ENCODE measurements at regions not wholly inside any gene's neighbourhood (a gene's known extent, or its start where the extent isn't known, plus 50 kb on each side); places are given as distances from the start of the nearest gene placed in this dataset.
"Not testable (repeated sequence)": the region's sequence is repeated elsewhere in the genome, so short reads cannot be mapped to it uniquely, and the experiment has no call there.

DNA sequence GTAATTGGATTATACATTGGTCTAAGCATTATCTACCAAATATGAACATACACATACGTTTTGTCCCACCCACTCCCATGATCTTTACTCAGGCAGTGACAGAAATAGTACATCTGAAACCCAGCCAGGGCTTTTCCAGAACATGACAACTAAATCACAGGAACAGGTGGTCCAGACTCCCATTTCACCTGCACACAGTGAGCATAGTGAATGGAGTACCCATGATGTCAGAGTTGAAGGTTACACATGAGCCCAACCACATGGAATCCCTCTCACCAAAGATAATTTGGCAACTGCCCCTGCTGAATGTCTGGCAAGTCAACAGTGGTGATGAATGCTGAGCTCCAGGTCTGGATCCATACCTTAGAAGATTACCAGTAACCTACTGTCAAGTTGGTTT lies 411.9 kb upstream of the LUZP2 start:
- no peak for DNase-seq

DNA sequence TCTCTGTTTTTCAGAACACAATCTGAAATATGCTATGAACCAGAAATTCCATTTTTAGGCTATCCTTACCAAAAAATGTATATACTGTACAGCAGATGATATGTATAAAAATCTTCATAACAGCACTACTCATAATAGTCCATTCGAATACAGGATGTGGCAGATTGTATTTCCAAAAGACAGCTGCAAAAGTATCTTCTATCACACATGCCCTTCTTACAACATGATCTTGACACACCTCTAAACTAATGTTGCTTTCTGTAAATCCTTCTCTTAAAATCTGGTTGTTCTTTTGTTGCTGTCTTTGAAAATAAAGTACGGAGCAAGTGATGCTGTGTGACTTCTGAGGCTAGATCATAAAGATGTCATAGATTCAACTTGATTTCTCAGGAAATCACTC lies 409.9 kb upstream of the LUZP2 start:
- no peak for DNase-seq

DNA sequence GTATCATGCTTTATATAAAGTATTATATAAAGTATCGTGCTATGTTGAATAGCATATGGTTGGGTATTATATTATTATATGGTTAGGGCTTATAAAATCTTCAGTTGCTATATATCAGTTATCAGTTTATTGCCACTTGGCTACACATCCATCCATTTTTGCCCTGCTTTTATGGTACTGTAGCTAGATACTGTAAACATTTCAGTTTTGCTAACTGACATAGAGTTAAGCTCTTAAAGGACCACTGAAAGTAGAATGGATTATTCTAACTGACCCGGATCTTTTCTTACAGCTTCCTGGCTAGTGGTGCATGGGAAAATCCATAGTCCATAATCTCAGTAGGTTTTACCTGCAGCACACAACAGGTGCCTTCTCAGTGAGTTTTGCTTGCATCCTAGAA lies 405.3 kb upstream of the LUZP2 start:
- DNase-seq: no peak

DNA sequence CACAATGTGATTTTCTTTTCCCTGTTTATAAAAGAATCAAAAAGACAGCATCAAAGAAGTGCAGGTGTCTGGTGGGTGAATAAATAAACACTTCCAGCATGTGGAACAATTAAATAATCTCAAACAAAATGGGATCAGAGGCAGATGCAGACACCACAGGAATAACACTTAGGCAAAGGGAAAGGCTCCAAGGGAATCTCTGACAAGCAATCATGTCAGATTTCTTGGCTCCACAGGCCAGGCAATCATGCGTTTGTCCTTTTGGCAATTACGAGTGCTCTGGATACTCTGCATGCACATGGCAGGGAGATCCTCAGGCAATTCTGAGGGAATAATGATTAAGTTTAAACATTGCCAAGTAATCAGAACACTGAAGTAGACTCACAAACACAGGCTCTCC lies 403.5 kb upstream of the LUZP2 start:
- no peak for DNase-seq

DNA sequence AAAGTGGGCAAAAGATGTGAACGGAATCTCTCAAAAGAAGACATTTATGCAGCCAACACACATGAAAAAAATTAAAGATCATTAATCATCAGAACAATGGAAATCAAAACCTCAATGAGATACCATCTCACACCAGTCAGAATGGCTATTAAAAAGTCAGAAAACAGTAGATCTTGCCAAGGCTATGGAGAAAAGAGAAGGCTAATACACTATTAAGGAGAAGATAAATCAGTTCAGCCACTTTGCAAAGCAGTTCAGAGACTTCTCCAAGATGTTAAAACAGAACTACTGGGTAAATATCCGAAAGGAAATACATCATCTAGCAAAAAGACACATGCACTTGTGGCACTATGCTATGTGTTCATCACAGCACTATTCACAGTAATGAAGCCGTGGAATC lies 388.2 kb upstream of the LUZP2 start:
- DNase-seq: no peak

DNA sequence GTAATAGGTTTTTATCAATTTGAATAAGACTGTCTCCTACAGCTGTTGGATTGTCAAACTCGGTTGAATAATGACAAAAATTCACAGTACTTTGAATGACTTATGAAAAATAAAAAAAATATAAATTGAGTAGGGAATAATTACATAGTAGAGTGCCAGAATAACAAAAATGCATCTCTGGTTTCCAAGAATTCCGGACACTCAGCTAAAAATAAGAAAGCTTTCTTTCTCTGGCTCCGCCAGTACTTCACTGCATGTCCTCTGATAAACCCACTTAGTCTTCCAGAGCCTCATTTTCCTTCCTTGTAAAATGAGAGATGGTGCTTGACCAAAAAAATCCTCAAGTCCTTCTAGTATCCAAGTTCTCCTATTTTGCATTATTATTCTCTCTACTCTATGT lies 374.6 kb upstream of the LUZP2 start:
- DNase-seq: no peak

DNA sequence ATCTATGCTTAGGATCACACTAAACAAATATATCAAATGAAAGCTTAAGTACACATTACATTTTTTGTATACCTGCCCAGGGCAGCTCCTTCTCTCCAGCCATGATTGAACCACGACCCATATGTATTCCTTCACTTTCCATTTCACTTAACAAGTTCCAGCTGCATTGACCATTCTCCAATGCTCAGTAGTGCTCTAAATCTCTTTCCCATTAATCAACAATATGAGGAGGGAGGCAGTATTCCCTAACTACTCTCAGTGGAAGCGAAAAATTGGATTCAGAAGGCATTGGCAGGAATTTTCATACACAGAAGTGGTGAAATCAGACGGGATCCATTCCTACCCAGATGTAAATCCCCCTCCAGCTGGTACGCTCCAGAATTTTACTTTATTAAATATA lies 372.0 kb upstream of the LUZP2 start:
- DNase-seq: no peak

DNA sequence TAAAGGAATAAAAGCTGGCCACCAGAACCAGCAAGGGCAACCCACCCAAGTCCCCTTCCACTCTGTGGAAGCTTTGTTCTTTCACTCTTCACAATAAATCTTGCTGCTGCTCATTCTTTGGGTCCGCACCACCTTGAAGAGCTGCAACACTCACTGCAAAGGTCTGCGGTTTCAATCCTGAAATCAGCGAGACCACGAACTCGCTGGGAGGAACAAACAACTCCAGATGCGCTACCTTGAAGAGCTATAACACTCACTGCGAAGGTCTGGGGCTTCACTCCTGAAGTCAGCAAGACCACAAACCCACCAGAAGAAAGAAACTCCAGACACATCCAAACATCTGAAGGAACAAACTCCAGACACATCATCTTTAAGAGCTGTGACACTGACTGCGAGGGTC lies 365.2 kb upstream of the LUZP2 start:
- no peak for DNase-seq

DNA sequence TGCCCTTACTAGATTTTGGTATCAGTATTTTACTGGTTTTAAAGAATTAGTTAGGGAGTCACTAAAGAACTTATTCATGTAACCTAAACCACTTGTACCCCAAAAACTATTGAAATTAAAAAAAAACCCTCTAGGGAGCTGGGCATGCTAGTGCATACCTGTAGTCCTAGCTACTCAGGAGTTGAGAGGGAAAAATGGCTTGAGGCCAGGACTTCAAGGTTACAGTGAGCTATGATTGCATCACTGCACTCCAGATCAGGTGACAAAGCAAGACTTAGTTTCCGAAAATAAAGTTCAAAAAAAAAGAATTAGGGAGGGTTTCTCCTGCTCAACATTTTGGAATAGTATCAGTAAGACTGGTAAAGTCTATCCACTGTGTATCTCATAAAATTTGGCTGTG lies 364.4 kb upstream of the LUZP2 start:
- DNase-seq: no peak

DNA sequence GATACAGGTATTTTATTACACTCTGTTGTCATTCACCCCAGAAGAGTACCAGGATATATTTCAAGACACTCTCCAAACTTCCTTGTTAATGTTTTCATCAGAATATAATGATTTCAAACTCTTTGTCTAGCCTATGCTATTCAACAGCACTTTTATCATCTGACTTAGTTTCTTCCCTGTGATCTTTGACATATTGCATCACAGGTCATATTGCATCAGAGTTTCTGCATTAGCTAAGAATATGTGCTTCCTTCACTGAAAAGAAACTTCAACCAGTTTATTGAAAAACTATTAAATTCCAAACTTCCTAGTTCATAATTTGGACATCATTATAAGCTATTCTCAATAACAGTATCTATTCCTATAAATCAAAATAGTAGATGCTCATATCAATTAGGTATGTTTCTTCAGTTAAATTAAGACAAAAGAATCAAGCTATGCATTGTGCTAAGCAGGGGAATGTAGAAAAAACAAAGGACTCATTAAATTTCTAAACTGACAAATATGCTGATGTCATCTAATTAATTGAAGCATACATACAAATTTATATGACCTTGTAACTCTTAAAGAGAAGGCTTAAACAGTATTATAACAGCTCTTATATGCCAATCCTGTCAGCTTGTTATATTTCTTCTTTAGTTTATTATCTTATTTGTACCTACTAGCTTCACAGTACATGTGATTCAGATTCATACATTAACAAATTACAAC lies 361.8 kb upstream of the LUZP2 start:
- DNase-seq: peak in 2 of 4 experiments; percentile 6 to 7

DNA sequence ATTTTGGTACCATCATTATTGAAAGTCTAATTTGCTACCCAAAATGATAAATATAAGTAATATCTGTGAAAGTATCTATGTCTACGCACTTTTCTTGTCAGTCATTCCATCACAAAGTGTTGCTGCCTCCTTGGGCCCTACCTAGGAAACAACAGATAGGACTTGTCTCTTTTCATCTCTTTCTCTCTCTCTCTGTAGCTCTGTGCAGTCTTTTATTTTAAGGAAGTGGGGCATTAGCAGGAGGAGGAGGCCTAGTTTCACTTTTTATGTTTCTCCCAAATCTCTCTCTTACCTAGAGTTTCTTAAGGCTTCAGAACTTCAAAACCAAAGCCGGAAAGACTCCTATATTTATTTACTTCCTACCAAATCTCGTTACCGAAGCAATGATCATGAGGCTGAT lies 354.8 kb upstream of the LUZP2 start:
- DNase-seq: no peak

DNA sequence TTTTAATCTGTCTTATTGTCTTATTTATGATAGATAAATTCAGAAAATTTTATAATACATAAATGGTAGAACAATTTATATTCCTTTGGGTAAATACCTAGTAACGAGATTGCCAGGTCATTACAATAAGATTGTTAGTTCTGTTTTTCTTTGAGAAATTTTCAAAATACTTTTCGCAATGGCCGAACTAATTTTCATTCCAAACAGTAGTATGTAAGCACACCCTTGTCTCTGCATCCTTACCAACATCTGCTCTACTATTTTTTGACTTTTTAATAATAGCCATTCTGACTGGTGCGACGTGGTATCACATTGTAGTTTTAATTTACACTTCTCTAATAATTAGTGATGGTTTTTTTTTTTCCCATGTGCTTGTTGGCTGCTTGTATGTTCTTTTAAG lies 351.4 kb upstream of the LUZP2 start:
- no peak for DNase-seq

DNA sequence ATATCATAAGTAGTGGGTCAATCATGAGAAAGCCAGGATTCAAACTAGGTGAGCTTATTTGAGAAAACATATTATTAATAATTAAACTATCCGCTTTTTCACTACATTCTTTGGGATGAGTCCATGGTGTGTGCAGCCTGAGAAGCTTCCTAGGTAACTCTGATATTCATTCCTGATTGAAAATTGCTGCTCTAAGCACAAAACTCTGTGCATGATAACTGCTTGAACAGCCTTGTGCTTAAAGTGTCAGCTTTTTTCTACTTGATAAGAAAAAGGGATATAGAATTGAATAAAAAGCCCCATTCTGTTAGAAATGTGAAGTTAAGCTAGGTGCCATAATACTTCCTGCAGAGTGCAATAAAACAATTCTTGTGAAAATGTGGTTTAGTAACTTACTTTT lies 343.5 kb upstream of the LUZP2 start:
- DNase-seq: no peak

DNA sequence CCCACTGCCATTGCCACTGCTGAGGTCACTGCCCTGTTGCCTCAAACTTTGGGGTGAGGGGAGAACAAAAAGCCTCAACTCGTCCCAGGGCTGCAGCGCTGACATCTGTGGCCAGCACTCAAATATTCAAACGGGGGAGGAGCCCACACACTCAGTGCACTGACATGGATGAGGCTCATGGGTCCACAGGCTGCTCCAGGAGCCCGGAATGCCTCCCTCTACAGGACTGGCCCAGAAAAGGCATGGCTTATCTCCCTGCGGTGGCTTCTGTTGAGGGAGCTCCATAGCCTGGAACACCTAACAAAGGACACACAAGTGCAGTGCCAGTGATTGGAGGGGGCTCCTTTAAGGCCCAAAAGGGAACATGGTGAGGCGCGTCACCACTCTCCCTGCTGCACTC lies 341.1 kb upstream of the LUZP2 start:
- DNase-seq: no peak

DNA sequence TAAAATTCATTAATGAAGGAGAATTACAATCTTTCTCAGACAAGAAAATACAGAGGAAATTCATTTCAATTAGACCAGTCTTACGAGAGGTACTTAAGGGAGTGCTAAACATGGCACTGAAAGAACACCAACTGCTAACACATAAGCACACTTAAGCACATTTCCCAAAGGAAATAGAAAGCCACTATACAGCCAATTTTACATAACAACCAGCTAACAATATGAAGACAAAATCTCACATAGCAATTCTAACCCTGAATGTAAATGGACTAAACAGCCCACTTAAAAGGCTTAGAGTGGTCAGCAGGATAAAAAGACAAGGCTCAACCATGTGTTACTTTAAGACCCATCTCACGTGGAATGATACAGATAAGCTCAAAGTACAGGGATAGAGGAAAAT lies 339.5 kb upstream of the LUZP2 start:
- no peak for DNase-seq

DNA sequence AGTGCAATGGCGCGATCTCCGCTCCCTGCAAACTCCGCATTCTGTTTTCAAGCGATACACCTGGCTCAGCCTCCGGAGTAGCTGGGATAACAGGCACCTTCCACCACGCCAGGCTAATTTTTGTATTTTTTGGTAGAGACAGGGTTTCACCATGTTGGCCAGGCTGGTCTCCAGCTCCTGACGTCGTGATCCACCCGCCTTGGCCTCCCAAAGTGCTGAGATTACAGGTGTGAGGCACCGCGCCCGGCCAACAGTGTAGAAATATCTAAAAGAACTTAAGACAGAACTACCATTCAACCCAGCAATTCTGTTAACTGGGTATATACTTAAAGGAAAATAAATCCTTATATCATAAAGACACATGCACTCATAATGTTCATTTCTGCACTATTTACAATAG lies 335.3 kb upstream of the LUZP2 start:
- DNase-seq: no peak

DNA sequence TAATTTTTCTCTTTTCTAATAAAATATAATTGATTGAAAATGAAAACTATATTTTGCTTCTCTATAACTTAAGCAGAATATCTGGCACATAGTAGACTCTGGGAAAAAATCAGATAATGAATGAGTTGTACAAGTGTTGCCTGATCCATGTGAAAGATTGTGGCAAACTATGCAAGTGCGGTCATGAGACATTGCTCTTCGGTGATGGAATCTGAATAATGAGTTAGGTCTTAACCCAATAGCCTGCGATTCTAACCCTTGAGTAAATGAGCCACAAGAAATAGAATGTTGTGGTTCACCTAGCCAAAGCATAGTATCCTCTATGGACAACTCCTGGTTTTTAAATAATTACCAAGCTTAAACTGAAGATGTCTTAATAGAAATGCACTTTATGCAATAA lies 333.7 kb upstream of the LUZP2 start:
- DNase-seq: no peak

DNA sequence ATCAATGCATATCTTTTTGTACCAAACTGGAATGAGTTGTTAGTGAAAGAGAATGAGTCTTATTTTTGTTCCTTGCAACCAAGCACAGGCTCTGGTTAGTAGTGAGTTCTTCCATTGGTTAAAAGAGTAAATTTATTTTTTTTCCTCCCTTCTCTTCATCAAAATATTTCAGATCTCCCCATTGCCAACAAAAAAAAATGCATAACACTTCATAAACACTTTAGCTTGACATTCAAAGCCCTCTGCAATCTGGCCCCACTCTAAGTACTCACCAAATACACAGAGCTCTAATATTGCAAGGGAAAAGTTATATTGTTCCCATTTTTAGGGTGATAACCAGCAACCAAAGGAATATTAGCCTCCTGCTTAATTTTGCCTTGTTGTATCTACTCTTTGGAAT lies 333.0 kb upstream of the LUZP2 start:
- DNase-seq: no peak

DNA sequence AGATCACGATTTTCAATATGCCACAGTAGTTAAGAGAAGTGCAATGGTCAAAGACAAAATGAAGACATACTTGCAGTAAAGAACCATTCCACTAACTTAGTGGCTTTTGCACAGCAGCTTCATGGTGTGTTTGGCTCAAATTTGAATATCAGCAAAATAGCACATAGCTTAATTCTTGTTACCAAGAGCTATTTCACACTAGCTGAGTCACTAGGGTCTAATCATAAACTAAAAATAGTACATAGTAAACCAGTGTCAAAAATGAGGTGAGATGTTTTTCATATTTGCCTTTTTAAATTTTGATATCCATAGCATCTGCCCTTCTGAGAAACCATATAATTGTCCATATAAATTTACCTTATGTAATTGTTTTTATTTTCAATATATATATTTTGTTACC lies 325.0 kb upstream of the LUZP2 start:
- no peak for DNase-seq

DNA sequence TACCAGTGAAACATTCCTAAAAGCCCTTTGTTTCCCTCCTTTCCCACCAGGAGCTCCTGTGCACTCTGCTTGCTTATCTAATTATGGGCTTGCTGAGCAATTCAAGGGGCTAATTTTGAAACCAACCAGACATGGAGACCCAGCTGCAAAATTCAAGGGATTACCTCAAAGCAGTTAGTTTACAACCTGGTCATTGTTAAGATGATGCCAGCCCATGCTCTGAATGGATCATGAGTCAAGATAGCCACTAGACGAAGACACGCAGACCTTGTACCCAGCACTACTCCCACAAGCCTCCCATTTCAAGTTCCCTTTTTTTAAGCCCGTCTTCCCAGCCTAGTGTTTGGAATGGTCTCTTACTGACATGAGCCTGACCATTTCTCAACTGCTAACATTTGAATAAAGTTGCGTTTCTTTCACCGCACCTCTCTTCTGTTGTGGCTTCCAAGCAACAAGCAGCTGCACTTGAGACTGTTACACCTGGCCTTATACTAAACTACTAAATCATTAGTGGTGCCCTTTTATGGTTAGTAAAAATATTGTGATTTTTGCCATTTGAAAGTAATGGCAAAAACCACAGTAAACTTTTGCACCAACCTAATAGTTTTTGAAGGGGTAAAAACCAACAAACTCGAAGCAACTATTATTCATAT lies 315.3 kb upstream of the LUZP2 start:
- no peak for DNase-seq

DNA sequence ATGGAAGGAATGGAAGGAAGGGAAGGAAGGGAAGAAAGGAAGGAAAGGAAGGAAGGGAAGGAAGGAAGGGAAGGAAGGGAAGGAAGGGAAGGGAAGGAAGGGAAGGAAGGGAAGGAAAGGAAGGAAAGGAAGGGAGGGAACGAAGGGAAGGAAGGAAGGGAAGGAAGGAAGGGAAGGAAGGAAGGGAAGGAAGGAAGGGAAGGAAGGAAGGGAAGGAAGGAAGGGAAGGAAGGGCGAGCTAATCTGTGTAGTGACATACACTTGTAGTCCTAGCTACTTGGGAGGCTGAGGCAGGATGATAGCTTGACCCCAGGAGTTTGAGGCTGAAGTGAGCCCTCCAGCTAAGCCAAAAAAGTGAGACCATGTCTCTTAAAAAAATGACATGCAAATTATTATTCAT lies 311.3 kb upstream of the LUZP2 start:
- not testable (repeated sequence) for DNase-seq

DNA sequence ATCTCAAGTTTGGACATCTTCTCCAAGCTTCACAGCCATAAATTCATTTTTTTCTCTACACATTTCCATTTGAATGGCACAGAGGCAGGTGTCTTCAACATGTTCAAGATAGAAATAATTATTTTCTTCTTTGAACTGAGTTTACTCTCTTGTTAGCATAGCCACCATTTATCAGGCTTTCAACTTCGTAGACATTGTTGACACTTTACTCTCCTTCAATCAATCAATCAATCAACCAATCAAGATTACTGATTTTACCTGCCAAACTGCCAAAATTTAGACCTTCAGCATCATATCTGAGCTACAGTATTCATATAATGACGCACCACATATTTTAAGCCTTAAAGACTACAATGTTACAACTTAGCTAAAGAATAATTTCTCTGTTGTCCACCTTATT lies 300.1 kb upstream of the LUZP2 start:
- no peak for DNase-seq

DNA sequence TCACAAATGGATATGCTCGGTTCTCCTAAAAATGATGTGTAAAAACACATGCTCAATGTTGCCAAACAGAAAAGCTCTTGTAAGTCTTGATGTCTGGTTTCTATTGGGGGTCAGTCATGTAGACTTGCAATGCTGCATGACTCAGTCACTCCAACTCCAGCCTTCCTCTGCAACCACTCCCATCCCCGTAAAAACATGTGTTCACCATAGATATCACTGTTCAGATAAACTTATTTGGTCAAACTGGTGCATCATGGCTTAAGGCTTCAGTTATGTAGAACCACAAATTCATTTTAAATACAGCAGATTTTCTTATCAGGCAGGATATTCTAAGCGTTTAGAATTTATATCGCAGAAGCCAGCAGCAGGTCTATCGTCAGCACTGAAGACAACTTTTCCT lies 298.4 kb upstream of the LUZP2 start:
- no peak for DNase-seq

DNA sequence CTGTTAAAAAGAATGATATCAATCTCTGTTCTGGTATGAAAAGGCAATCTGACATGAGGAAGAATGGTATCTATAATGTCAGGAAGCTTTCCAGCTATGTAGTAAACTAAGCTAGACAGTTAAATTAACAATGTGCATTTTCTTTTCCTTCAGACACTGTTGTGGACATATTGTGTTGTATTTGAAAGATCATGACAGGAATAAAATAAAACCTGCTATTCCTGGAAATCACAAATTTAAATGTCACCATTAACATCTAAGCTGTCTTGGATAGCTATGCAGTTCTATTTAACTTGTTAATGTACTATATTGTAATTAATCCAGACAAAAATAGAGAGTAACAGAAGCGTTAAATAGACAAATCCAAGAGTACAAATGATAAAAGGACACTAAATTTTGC lies 297.4 kb upstream of the LUZP2 start:
- no peak for DNase-seq

DNA sequence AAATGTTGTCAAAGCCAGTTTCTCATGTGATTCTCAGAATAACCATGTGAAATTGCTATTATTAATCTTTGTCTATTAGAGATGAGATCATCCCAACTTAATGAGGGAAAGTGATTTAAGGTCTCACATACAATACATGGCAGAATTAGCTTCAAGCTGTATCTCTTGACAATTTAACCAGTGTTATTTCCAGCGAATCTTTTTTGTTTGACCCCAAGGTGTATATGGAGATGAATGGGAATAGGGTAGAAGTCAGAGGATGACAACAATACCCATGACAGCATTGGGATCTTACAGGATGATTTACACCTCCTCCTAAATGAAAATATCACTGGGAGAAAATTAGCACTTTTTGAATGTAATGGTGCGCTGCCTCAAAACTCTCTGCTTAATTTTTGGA lies 290.8 kb upstream of the LUZP2 start:
- DNase-seq: no peak

Measured in suppressor macrophage (primary cell).